Osteoblast (primary cell): ENCODE measurements at regions not wholly inside any gene's neighbourhood (a gene's known extent, or its start where the extent isn't known, plus 50 kb on each side); places are given as distances from the start of the nearest gene placed in this dataset.

Source experiments
- DNase-seq: peaks from one replicate; pipeline ENCODE4 v3.0.0; 2011; ENCODE audit warnings: low spot score, mixed read lengths; ENCODE audit not compliant: insufficient read length; ENCODE audit errors: missing footprints
- H2AFZ ChIP-seq: 2 replicates; pipeline ENCODE4 v1.6.0; 2011; ENCODE audit warnings: mild to moderate bottlenecking, low read length
- H3K27ac ChIP-seq: 2 replicates; pipeline ENCODE4 v1.5.1; 2011; ENCODE audit warnings: mild to moderate bottlenecking, low read depth, low read length, moderate library complexity
- H3K27me3 ChIP-seq: 2 replicates; pipeline ENCODE4 v1.6.0; 2012; ENCODE audit warnings: mild to moderate bottlenecking, control low read depth, inconsistent platforms, low read length, moderate library complexity; ENCODE audit not compliant: insufficient read depth
- H3K36me3 ChIP-seq: 2 replicates; pipeline ENCODE4 v1.5.1; 2011; ENCODE audit warnings: mild to moderate bottlenecking, low read length, control low read depth, moderate library complexity; ENCODE audit not compliant: insufficient read depth
- H3K4me1 ChIP-seq: 2 replicates; pipeline ENCODE4 v1.5.1; 2011; ENCODE audit warnings: mild to moderate bottlenecking, low read length, control low read depth, moderate library complexity; ENCODE audit not compliant: insufficient read depth
- H3K4me2 ChIP-seq: 2 replicates; pipeline ENCODE4 v1.6.0; 2011; ENCODE audit warnings: mild to moderate bottlenecking, low read length; ENCODE audit not compliant: insufficient read depth
- H3K4me3 ChIP-seq: fragments of 200-600 bp; sonication (generic); 3 replicates; pipeline ENCODE4 v1.5.1; 2012; ENCODE audit warnings: mild to moderate bottlenecking, low read length, inconsistent platforms; ENCODE audit not compliant: insufficient read depth
- H3K79me2 ChIP-seq: 2 replicates; pipeline ENCODE4 v1.6.0; 2012; ENCODE audit warnings: mild to moderate bottlenecking, low read length, control low read depth, inconsistent platforms; ENCODE audit not compliant: insufficient read depth
- H3K9me3 ChIP-seq: 2 replicates; pipeline ENCODE4 v1.5.1; 2011; ENCODE audit warnings: low read depth, low read length, control low read depth
- H4K20me1 ChIP-seq: 2 replicates; pipeline ENCODE4 v1.6.0; 2012; ENCODE audit warnings: mild to moderate bottlenecking, low read length, control low read depth; ENCODE audit not compliant: insufficient read depth
- TF ChIP-seq, protein P1 (sequence below): IDR thresholded peaks from 2 replicates; pipeline ENCODE4 v1.5.1; 2011; ENCODE audit warnings: mild to moderate bottlenecking, low read depth, low read length, moderate library complexity; ENCODE audit errors: extremely low read depth

DNA sequence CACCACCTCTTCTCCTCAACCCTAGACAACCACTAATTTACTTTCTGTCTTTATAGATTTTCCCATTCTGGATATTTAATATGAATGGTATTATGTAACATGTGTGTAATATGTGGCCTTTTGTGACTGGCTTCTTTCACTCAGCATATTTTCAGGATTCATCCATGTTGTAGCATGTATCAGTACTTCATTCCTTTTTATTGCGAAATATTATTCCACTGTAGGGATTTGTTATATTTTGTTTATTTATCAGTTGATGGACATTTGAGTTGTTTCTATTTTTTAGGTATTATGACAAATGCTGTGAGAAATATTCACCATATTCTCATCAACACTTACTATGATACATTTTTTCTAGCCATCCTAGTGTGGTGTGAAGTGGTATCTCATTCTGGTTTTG, 138.8 kb upstream of the DLGAP1 start:
- no peaks in the 10 kb centered on the region for H4K20me1 ChIP-seq
- no peak for DNase-seq
- H3K79me2 ChIP-seq: no peaks in the 10 kb centered on the region
- TF ChIP-seq, protein P1, sequence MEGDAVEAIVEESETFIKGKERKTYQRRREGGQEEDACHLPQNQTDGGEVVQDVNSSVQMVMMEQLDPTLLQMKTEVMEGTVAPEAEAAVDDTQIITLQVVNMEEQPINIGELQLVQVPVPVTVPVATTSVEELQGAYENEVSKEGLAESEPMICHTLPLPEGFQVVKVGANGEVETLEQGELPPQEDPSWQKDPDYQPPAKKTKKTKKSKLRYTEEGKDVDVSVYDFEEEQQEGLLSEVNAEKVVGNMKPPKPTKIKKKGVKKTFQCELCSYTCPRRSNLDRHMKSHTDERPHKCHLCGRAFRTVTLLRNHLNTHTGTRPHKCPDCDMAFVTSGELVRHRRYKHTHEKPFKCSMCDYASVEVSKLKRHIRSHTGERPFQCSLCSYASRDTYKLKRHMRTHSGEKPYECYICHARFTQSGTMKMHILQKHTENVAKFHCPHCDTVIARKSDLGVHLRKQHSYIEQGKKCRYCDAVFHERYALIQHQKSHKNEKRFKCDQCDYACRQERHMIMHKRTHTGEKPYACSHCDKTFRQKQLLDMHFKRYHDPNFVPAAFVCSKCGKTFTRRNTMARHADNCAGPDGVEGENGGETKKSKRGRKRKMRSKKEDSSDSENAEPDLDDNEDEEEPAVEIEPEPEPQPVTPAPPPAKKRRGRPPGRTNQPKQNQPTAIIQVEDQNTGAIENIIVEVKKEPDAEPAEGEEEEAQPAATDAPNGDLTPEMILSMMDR: no peak
- H3K4me2 ChIP-seq: no peak overlapping the region
- H3K4me1 ChIP-seq: no peaks in the 10 kb centered on the region
- H3K27ac ChIP-seq: no peak overlapping the region
- H3K4me3 ChIP-seq: no peak overlapping the region
- H3K9me3 ChIP-seq: no peaks in the 10 kb centered on the region
- no peaks in the 10 kb centered on the region for H3K36me3 ChIP-seq
- H2AFZ ChIP-seq: no peak overlapping the region
- H3K27me3 ChIP-seq: no peaks in the 10 kb centered on the region

- DNase-seq: no peak
Measured at GRCh38 chr18:4593459-4593858, 138.4 kb upstream of the DLGAP1 start.

GRCh38 chr18:4589056-4589800, 134.1 kb upstream of the DLGAP1 start:
- TF ChIP-seq, protein P1: no peak
- no peak overlapping the region for H3K4me3 ChIP-seq
- H3K27me3 ChIP-seq: no peaks in the 10 kb centered on the region
- no peaks in the 10 kb centered on the region for H3K36me3 ChIP-seq
- H3K79me2 ChIP-seq: no peaks in the 10 kb centered on the region
- H3K9me3 ChIP-seq: no peaks in the 10 kb centered on the region
- H2AFZ ChIP-seq: no peak overlapping the region
- no peak overlapping the region for H3K27ac ChIP-seq
- H3K4me1 ChIP-seq: no peaks in the 10 kb centered on the region
- H4K20me1 ChIP-seq: no peaks in the 10 kb centered on the region
- no peak overlapping the region for H3K4me2 ChIP-seq
- peak; percentile 13 for DNase-seq

More at GRCh38 chr18:4593459-4593858, 138.4 kb upstream of the DLGAP1 start:
- H3K79me2 ChIP-seq: no peaks in the 10 kb centered on the region
- TF ChIP-seq, protein P1: no peak
- no peaks in the 10 kb centered on the region for H3K27me3 ChIP-seq
- H3K9me3 ChIP-seq: no peaks in the 10 kb centered on the region
- H2AFZ ChIP-seq: no peak overlapping the region
- H3K4me3 ChIP-seq: no peak overlapping the region
- no peaks in the 10 kb centered on the region for H3K4me1 ChIP-seq
- H3K27ac ChIP-seq: no peak overlapping the region
- H4K20me1 ChIP-seq: no peaks in the 10 kb centered on the region
- H3K4me2 ChIP-seq: no peak overlapping the region
- H3K36me3 ChIP-seq: no peaks in the 10 kb centered on the region

GRCh38 chr18:4587204-4587603, 132.1 kb upstream of the DLGAP1 start:
- DNase-seq: no peak
- no peak overlapping the region for H3K4me3 ChIP-seq
- H3K27ac ChIP-seq: no peak overlapping the region
- no peaks in the 10 kb centered on the region for H3K79me2 ChIP-seq
- H3K4me2 ChIP-seq: no peak overlapping the region
- no peaks in the 10 kb centered on the region for H3K36me3 ChIP-seq
- H4K20me1 ChIP-seq: no peaks in the 10 kb centered on the region
- H2AFZ ChIP-seq: no peak overlapping the region
- H3K9me3 ChIP-seq: no peaks in the 10 kb centered on the region
- H3K27me3 ChIP-seq: no peaks in the 10 kb centered on the region
- TF ChIP-seq, protein P1: no peak
- H3K4me1 ChIP-seq: no peaks in the 10 kb centered on the region
